K562 (cell line): ENCODE measurements at regions not wholly inside any gene's neighbourhood (a gene's known extent, or its start where the extent isn't known, plus 50 kb on each side); places are given as distances from the start of the nearest gene placed in this dataset.

Experiments used
- ARID2 ChIP-seq: fragments of 450-650 bp; IDR thresholded peaks from 2 replicates; pipeline ENCODE4 v1.6.1; 2017; ENCODE audit warnings: antibody characterized with exemption, mild to moderate bottlenecking
- CTBP1 ChIP-seq: fragments of 450-650 bp; IDR thresholded peaks from 2 replicates; pipeline ENCODE4 v1.6.1; 2016; ENCODE audit warnings: borderline replicate concordance
- DPF2 ChIP-seq: fragments of 450-650 bp; IDR thresholded peaks from 2 replicates; pipeline ENCODE4 v1.6.1; 2016
- GATAD2A ChIP-seq: fragments of 450-650 bp; IDR thresholded peaks from 2 replicates; pipeline ENCODE4 v1.6.1; 2017
- GTF2E2 ChIP-seq: fragments of 200-800 bp; sonication (Bioruptor generic); IDR thresholded peaks from 2 replicates; pipeline ENCODE4 v1.6.1; 2016; ENCODE audit warnings: missing genetic modification characterization, missing compliant biosample characterization
- HDGF ChIP-seq: fragments of 450-650 bp; IDR thresholded peaks from 2 replicates; pipeline ENCODE4 v1.6.1; 2016
- POLR2AphosphoS2 ChIP-seq: IDR thresholded peaks from 2 replicates; pipeline ENCODE4 v1.6.1; 2012; ENCODE audit warnings: low read length, improper control_type of control experiment
- SMAD4 ChIP-seq: fragments of 250-450 bp; sonication (Bioruptor Pico); conservative IDR thresholded peaks from 2 replicates; pipeline ENCODE4 v1.8.0; 2021; ENCODE audit warnings: inconsistent platforms, mild to moderate bottlenecking, moderate library complexity
- TOE1 ChIP-seq, 2 experiments: fragments of 450-650 bp in 1 of 2; sonication (generic) in 1 of 2; formaldehyde crosslinking in 1 of 2; IDR thresholded peaks; 2 replicates each; pipeline versions ENCODE4 v1.7.1 to v1.8.0; 2016 to 2022; ENCODE audit warnings: borderline replicate concordance in 2 of 2, mild to moderate bottlenecking in 2 of 2, antibody characterized with exemption in 1 of 2, inconsistent platforms in 1 of 2, low read depth in 1 of 2, missing genetic modification reagents in 1 of 2, moderate library complexity in 1 of 2
- ZNF217 ChIP-seq: sonication (generic); formaldehyde crosslinking; IDR thresholded peaks from 2 replicates; pipeline ENCODE4 v1.8.0; 2022; ENCODE audit warnings: mild to moderate bottlenecking, missing genetic modification reagents
- ZNF444 ChIP-seq: fragments of 250-450 bp; sonication (Bioruptor Pico); IDR thresholded peaks from 2 replicates; pipeline ENCODE4 v1.4.0; 2020; ENCODE audit warnings: mild to moderate bottlenecking, moderate library complexity
- TF ChIP-seq, protein P1 (sequence below): fragments of 450-650 bp; IDR thresholded peaks from 2 replicates; pipeline ENCODE4 v1.6.1; 2016; ENCODE audit warnings: low read depth, mild to moderate bottlenecking, moderate library complexity
- TF ChIP-seq, protein P2 (sequence below): sonication (generic); formaldehyde crosslinking; IDR thresholded peaks from 2 replicates; pipeline ENCODE4 v1.8.1; 2022; ENCODE audit warnings: missing genetic modification reagents
- TF ChIP-seq, protein P3 (sequence below): sonication (generic); formaldehyde crosslinking; IDR thresholded peaks from 2 replicates; pipeline ENCODE4 v1.8.0; 2022; ENCODE audit warnings: mild to moderate bottlenecking, missing genetic modification reagents
- TF ChIP-seq, protein P4 (sequence below): fragments of 450-650 bp; IDR thresholded peaks from 2 replicates; pipeline ENCODE4 v1.6.1; 2016; ENCODE audit warnings: mild to moderate bottlenecking

DNA sequence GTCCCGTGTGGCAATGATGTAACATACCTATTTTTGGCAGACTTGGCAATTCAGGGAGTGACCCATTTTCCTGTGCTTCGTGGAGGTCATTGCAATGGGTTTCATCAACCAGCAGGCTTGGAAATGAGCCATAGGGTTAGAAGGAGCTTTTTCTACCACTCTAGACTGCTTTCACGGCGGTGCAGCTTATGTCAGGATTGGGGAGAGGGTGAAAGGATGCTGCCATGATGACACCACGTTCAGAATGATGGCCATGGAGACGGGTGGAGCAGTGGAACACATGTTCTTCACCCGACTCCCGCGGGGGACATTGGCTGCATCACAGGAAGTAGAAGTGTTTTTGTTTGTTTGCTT lies 220.2 kb downstream of the EMX2 start (continued):
- no peak for TF ChIP-seq POLR2AphosphoS2
- TF ChIP-seq HDGF, result no peak
- TF ChIP-seq SMAD4 (CRISPR knock-in tag), result peak; percentile 42; the same call in 1 of the 2 replicates
- TF ChIP-seq, protein P1, sequence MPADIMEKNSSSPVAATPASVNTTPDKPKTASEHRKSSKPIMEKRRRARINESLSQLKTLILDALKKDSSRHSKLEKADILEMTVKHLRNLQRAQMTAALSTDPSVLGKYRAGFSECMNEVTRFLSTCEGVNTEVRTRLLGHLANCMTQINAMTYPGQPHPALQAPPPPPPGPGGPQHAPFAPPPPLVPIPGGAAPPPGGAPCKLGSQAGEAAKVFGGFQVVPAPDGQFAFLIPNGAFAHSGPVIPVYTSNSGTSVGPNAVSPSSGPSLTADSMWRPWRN, result no peak
- TF ChIP-seq GTF2E2, result peak; percentile 71; the same call in 1 of the 2 replicates
- peak; percentile 76 for TF ChIP-seq CTBP1
- TF ChIP-seq TOE1 (IDR thresholded peaks at IDR 0.05; ENCODE audit: borderline replicate concordance), result peak; percentile 24; the same call in 1 of the 2 replicates
- no peak for TF ChIP-seq TOE1 (CRISPR knock-in tag; IDR thresholded peaks at IDR 0.05; ENCODE audit: borderline replicate concordance, low read depth)
- TF ChIP-seq, protein P2, sequence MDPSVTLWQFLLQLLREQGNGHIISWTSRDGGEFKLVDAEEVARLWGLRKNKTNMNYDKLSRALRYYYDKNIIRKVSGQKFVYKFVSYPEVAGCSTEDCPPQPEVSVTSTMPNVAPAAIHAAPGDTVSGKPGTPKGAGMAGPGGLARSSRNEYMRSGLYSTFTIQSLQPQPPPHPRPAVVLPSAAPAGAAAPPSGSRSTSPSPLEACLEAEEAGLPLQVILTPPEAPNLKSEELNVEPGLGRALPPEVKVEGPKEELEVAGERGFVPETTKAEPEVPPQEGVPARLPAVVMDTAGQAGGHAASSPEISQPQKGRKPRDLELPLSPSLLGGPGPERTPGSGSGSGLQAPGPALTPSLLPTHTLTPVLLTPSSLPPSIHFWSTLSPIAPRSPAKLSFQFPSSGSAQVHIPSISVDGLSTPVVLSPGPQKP (CRISPR knock-in tag), result no peak
- TF ChIP-seq, protein P3, sequence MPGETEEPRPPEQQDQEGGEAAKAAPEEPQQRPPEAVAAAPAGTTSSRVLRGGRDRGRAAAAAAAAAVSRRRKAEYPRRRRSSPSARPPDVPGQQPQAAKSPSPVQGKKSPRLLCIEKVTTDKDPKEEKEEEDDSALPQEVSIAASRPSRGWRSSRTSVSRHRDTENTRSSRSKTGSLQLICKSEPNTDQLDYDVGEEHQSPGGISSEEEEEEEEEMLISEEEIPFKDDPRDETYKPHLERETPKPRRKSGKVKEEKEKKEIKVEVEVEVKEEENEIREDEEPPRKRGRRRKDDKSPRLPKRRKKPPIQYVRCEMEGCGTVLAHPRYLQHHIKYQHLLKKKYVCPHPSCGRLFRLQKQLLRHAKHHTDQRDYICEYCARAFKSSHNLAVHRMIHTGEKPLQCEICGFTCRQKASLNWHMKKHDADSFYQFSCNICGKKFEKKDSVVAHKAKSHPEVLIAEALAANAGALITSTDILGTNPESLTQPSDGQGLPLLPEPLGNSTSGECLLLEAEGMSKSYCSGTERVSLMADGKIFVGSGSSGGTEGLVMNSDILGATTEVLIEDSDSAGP (CRISPR knock-in tag), result no peak
- no peak for TF ChIP-seq ZNF444 (CRISPR knock-in tag)
- no peak for TF ChIP-seq DPF2
- TF ChIP-seq GATAD2A, result no peak
- TF ChIP-seq ARID2, result no peak
- no peak for TF ChIP-seq ZNF217 (CRISPR knock-in tag)
- TF ChIP-seq, protein P4, sequence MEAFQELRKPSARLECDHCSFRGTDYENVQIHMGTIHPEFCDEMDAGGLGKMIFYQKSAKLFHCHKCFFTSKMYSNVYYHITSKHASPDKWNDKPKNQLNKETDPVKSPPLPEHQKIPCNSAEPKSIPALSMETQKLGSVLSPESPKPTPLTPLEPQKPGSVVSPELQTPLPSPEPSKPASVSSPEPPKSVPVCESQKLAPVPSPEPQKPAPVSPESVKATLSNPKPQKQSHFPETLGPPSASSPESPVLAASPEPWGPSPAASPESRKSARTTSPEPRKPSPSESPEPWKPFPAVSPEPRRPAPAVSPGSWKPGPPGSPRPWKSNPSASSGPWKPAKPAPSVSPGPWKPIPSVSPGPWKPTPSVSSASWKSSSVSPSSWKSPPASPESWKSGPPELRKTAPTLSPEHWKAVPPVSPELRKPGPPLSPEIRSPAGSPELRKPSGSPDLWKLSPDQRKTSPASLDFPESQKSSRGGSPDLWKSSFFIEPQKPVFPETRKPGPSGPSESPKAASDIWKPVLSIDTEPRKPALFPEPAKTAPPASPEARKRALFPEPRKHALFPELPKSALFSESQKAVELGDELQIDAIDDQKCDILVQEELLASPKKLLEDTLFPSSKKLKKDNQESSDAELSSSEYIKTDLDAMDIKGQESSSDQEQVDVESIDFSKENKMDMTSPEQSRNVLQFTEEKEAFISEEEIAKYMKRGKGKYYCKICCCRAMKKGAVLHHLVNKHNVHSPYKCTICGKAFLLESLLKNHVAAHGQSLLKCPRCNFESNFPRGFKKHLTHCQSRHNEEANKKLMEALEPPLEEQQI, result no peak
